ENCODE measurements at regions not wholly inside any gene's neighbourhood (a gene's known extent, or its start where the extent isn't known, plus 50 kb on each side); places are given as distances from the start of the nearest gene placed in this dataset.

DNA sequence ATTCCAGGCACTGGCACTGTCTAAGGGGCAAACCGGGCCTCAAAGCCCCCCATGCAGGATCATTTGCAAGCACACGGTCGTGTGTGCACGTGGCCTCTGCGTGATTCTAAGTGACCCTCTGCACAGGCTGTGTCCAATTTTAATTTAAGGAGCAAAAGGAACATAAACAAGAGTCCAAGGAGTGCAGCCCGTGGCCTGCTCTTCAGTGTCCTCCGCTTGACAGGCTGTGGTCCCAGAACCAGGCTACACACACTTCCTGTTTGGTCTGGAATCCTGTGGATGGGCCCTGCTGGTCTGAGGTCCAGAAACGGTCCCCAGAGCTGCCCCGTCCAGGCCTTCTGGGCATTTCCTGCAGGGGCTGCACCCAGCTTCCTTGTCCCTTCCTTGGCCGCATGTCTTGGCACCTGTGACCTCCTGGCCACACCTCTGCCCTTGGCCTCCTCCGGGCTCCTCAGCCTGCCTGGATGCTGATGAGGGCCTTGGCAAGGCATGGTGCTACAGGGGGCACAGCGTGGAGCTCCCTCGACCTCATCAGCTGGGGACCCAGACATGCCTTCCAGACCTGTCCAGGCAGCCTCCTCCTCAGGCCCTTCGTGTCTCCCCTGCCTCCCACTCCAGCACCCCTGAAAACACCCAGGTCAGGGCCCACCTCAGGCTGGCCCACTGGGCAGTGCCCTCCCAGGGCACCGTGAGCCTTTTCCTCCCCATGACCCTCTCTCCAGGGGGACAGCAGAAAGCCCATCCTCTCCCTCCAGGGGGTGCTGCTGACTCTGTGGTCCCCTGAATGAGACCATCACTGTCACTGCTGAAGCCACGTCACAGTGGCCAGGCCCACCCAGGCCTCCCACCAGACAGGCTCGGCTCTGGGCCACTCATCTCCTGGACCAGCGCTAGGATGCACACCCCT is 136.4 kb upstream of the GPC1 start:
- no peak for DNase-seq (ENCODE audit: low read depth)
- no peak overlapping the region for H3K4me3 ChIP-seq (ENCODE audit: low read length)
- TF ChIP-seq, protein P1, sequence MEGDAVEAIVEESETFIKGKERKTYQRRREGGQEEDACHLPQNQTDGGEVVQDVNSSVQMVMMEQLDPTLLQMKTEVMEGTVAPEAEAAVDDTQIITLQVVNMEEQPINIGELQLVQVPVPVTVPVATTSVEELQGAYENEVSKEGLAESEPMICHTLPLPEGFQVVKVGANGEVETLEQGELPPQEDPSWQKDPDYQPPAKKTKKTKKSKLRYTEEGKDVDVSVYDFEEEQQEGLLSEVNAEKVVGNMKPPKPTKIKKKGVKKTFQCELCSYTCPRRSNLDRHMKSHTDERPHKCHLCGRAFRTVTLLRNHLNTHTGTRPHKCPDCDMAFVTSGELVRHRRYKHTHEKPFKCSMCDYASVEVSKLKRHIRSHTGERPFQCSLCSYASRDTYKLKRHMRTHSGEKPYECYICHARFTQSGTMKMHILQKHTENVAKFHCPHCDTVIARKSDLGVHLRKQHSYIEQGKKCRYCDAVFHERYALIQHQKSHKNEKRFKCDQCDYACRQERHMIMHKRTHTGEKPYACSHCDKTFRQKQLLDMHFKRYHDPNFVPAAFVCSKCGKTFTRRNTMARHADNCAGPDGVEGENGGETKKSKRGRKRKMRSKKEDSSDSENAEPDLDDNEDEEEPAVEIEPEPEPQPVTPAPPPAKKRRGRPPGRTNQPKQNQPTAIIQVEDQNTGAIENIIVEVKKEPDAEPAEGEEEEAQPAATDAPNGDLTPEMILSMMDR (IDR thresholded peaks at IDR 0.05; ENCODE audit: insufficient read depth, low read depth, low read length, missing control alignments), result no peak

GRCh38 chr2:240299710-240300068 is 135.8 kb upstream of the GPC1 start:
- H3K4me3 ChIP-seq (ENCODE audit: low read length), result no peak overlapping the region
- no peak for DNase-seq (ENCODE audit: low read depth)
- TF ChIP-seq, protein P1 (IDR thresholded peaks at IDR 0.05; ENCODE audit: insufficient read depth, low read depth, low read length, missing control alignments), result no peak

DNA sequence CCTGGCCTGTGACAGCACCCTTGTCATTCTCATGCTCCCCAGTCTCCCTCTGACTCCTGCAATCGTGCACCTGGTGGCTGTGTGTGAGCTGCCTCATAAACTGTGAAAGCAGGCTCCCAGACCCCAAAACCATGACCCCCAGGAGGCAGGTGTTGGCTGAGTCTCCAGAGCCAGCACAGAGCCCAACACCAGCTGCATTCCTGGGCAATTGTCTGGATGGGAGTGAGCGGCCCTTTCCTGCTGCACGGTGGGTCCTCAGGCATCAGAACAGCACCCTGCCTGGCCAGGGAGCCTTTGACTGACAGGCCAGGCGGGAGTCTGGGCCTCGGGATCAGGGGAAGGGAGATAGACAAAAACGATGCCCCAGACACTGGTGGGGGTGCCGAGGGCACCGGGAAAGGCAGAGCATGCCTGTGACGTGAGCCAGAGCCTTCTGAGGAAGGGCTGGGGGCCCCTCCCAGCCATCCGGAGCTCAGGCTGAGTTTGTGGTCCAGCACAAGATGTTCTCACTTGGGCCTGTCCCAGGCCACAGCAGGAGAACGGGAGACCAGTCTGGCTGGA is 135.1 kb upstream of the GPC1 start:
- no peak overlapping the region for H3K4me3 ChIP-seq (ENCODE audit: low read length)
- DNase-seq (ENCODE audit: low read depth), result no peak
- TF ChIP-seq, protein P1 (IDR thresholded peaks at IDR 0.05; ENCODE audit: insufficient read depth, low read depth, low read length, missing control alignments), result no peak

GRCh38 chr2:240300840-240301239 is 134.6 kb upstream of the GPC1 start:
- no peak for DNase-seq (ENCODE audit: low read depth)
- TF ChIP-seq, protein P1 (IDR thresholded peaks at IDR 0.05; ENCODE audit: insufficient read depth, low read depth, low read length, missing control alignments), result no peak
- H3K4me3 ChIP-seq (ENCODE audit: low read length), result no peak overlapping the region

DNA sequence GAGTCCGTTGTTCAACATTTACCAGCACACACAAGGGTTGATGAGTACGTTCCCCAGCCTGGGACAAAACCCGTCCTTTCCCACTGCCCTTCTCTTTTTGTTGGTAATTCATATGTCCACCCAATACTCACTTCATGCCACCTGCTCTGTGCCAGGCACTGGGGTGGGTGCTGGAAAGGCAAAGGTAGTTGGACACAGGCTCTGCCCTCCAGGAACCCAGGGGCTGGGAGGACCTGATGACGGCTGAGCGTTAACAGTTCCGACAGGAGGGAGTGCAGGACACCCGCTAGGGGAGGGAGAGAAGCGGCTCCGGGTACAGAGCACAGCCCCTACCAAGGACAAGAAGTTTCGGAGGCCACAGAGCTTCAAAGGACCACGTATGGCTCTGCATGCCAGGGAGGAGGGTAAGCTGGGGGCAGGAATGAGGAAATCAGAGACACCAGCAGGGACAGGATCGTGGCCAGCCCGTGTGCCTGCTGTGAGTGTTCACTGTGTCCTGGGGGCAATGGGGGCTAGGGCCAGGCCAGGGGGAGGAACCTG is 134.1 kb upstream of the GPC1 start:
- TF ChIP-seq, protein P1 (IDR thresholded peaks at IDR 0.05; ENCODE audit: insufficient read depth, low read depth, low read length, missing control alignments), result no peak
- no peak for DNase-seq (ENCODE audit: low read depth)
- no peak overlapping the region for H3K4me3 ChIP-seq (ENCODE audit: low read length)

GRCh38 chr2:240302041-240302440 is 133.4 kb upstream of the GPC1 start:
- no peak overlapping the region for H3K4me3 ChIP-seq (ENCODE audit: low read length)
- TF ChIP-seq, protein P1 (IDR thresholded peaks at IDR 0.05; ENCODE audit: insufficient read depth, low read depth, low read length, missing control alignments), result no peak
- DNase-seq (ENCODE audit: low read depth), result no peak

Measured in epithelial cell of esophagus (primary cell).